ENCODE measurements at regions not wholly inside any gene's neighbourhood (a gene's known extent, or its start where the extent isn't known, plus 50 kb on each side); places are given as distances from the start of the nearest gene placed in this dataset.

DNA sequence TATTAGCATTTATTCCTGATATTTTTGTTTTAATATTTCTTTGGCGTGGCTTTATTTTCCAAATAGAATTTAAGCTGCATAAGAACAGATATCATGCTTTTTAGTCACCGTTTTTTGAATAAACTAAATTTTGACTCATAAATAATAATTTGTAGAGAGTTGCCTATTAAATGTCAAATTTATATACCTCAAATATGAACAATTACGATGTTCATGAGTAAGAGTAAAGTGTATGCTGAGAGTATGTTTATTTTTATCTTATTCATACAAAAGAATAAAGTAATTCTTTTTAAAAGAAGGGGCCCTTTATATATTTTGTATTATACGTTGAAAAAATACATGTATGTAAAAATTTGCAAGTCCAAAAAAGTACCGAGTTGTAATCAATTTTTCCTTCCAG, 126.5 kb upstream of the NRIP1 start:
- H4K8ac ChIP-seq (ENCODE audit: low read depth in 2 of 2, low read length in 2 of 2), result no peak overlapping the region
- no peaks in the 10 kb centered on the region for H3K9me3 ChIP-seq (ENCODE audit: control insufficient read depth, insufficient read depth, low read length)
- H2AFZ ChIP-seq (replicated peaks; ENCODE audit: low read length, poor library complexity), result no peak overlapping the region
- TF ChIP-seq, protein P1, sequence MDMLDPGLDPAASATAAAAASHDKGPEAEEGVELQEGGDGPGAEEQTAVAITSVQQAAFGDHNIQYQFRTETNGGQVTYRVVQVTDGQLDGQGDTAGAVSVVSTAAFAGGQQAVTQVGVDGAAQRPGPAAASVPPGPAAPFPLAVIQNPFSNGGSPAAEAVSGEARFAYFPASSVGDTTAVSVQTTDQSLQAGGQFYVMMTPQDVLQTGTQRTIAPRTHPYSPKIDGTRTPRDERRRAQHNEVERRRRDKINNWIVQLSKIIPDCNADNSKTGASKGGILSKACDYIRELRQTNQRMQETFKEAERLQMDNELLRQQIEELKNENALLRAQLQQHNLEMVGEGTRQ (IDR thresholded peaks at IDR 0.05; ENCODE audit: low read depth, low read length), result no peak
- TF ChIP-seq BHLHE40 (IDR thresholded peaks at IDR 0.05; ENCODE audit: low read depth, low read length), result no peak
- TF ChIP-seq RCOR1 (IDR thresholded peaks at IDR 0.05; ENCODE audit: insufficient replicate concordance, low read length), result no peak
- TF ChIP-seq RFX5 (IDR thresholded peaks at IDR 0.05; ENCODE audit: low read depth, low read length), result no peak
- no peak for TF ChIP-seq CHD1 (IDR thresholded peaks at IDR 0.05; ENCODE audit: low read depth, low read length)
- TF ChIP-seq, protein P2, sequence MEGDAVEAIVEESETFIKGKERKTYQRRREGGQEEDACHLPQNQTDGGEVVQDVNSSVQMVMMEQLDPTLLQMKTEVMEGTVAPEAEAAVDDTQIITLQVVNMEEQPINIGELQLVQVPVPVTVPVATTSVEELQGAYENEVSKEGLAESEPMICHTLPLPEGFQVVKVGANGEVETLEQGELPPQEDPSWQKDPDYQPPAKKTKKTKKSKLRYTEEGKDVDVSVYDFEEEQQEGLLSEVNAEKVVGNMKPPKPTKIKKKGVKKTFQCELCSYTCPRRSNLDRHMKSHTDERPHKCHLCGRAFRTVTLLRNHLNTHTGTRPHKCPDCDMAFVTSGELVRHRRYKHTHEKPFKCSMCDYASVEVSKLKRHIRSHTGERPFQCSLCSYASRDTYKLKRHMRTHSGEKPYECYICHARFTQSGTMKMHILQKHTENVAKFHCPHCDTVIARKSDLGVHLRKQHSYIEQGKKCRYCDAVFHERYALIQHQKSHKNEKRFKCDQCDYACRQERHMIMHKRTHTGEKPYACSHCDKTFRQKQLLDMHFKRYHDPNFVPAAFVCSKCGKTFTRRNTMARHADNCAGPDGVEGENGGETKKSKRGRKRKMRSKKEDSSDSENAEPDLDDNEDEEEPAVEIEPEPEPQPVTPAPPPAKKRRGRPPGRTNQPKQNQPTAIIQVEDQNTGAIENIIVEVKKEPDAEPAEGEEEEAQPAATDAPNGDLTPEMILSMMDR (conservative IDR thresholded peaks at IDR 0.05; ENCODE audit: low read depth, low read length), result no peak
- no peak for TF ChIP-seq SMC3 (IDR thresholded peaks at IDR 0.05; ENCODE audit: low read depth, low read length)
- no peak for TF ChIP-seq MAZ (IDR thresholded peaks at IDR 0.05; ENCODE audit: borderline replicate concordance, low read depth, low read length)
- TF ChIP-seq FOS (IDR thresholded peaks at IDR 0.05; ENCODE audit: low read depth, low read length), result no peak
- TF ChIP-seq CEBPB (IDR thresholded peaks at IDR 0.05; ENCODE audit: low read depth, low read length), result no peak
- no peak for TF ChIP-seq POLR2A (IDR thresholded peaks at IDR 0.05; ENCODE audit: low read depth, low read length)
- no peak for TF ChIP-seq RAD21 (IDR thresholded peaks at IDR 0.05; ENCODE audit: low read length)
- TF ChIP-seq MXI1 (IDR thresholded peaks at IDR 0.05; ENCODE audit: borderline replicate concordance, low read depth, low read length), result no peak
- TF ChIP-seq NFE2L2 (IDR thresholded peaks at IDR 0.05; ENCODE audit: low read depth, low read length), result no peak
- TF ChIP-seq MAFK (IDR thresholded peaks at IDR 0.05; ENCODE audit: low read depth, low read length), result no peak
- TF ChIP-seq, protein P3, sequence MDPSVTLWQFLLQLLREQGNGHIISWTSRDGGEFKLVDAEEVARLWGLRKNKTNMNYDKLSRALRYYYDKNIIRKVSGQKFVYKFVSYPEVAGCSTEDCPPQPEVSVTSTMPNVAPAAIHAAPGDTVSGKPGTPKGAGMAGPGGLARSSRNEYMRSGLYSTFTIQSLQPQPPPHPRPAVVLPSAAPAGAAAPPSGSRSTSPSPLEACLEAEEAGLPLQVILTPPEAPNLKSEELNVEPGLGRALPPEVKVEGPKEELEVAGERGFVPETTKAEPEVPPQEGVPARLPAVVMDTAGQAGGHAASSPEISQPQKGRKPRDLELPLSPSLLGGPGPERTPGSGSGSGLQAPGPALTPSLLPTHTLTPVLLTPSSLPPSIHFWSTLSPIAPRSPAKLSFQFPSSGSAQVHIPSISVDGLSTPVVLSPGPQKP (IDR thresholded peaks at IDR 0.05; ENCODE audit: borderline replicate concordance, low read depth, low read length), result no peak
- dilution Hi-C loops (cut with HindIII; ENCODE audit: low sequenced_read_pairs, unreplicated experiment), result no loop called here
- no peak for ATAC-seq (ENCODE audit: low read depth)
- no CpG with 5 or more reads among the region's 5 CpGs for WGBS, 2 experiments (ENCODE audit: extremely low coverage in 2 of 2, insufficient read length in 1 of 2)
- no peaks in the 10 kb centered on the region for H3K4me1 ChIP-seq (ENCODE audit: control insufficient read depth, insufficient read depth, low read length)
- no TSS peak for BruUV-seq (replicated peaks)
- H3K9me1 ChIP-seq (ENCODE audit: insufficient read depth, low read length), result no peaks in the 10 kb centered on the region
- H2BK5ac ChIP-seq (ENCODE audit: low read depth, low read length, poor library complexity, severe bottlenecking), result no peak overlapping the region
- H3K56ac ChIP-seq (ENCODE audit: extremely low read depth, insufficient read depth, low read length), result no peak overlapping the region
- no peak overlapping the region for H3K4me3 ChIP-seq (ENCODE audit: insufficient read depth, low read depth, low read length)
- H3K27ac ChIP-seq (ENCODE audit: insufficient read depth, low read length), result no peak overlapping the region
- H2BK15ac ChIP-seq (ENCODE audit: low read depth, low read length), result no peak overlapping the region
- H3K23ac ChIP-seq (ENCODE audit: low read depth, low read length), result no peak overlapping the region
- no peak overlapping the region for H2BK20ac ChIP-seq (ENCODE audit: low read depth, low read length)
- H3K27me3 ChIP-seq (ENCODE audit: control insufficient read depth, insufficient read depth, low read length), result no peaks in the 10 kb centered on the region
- H4K91ac ChIP-seq (ENCODE audit: insufficient read depth, low read depth, low read length), result no peak overlapping the region
- H3K4me2 ChIP-seq (ENCODE audit: low read depth, low read length), result no peak overlapping the region
- POLR2A ChIA-PET (ENCODE audit: unreplicated experiment), result no interaction called here
- H3K14ac ChIP-seq (replicated peaks; ENCODE audit: low read depth, low read length), result no peak overlapping the region
- no peak overlapping the region for H3K18ac ChIP-seq (ENCODE audit: low read depth, low read length)
- in situ Hi-C loops (cut with MboI; ENCODE audit: low sequenced_read_pairs), result no loop called here
- no peaks in the 10 kb centered on the region for H3K36me3 ChIP-seq (ENCODE audit: control insufficient read depth, insufficient read depth, low read length)
- no peaks in the 10 kb centered on the region for H4K20me1 ChIP-seq (ENCODE audit: insufficient read depth, low read length)
- no peak overlapping the region for H3K4ac ChIP-seq (ENCODE audit: low read depth, low read length)
- no peaks in the 10 kb centered on the region for H3K79me1 ChIP-seq (ENCODE audit: low read depth in 1 of 2, low read length in 2 of 2)
- H2BK120ac ChIP-seq (ENCODE audit: low read depth, low read length), result no peak overlapping the region
- no peak overlapping the region for H3K9ac ChIP-seq (ENCODE audit: low read depth, low read length)
- H2AK5ac ChIP-seq (ENCODE audit: low read depth, low read length), result no peak overlapping the region
- intact Hi-C loops (cut with micrococcal nuclease), result no loop called here
- no peak for DNase-seq
- H4K5ac ChIP-seq (ENCODE audit: low read depth, low read length), result no peak overlapping the region
- H2AK9ac ChIP-seq (replicated peaks; ENCODE audit: low read depth, low read length, poor library complexity), result no peak overlapping the region
- CTCF ChIA-PET, result no interaction called here

Measured in IMR-90 (cell line).